IPS-18c (cell line): ENCODE measurements at regions not wholly inside any gene's neighbourhood (a gene's known extent, or its start where the extent isn't known, plus 50 kb on each side); places are given as distances from the start of the nearest gene placed in this dataset.
A peak's percentile ranks its signal among the peaks of the same experiment; 100 is the strongest.
"Not testable (repeated sequence)": the region's sequence is repeated elsewhere in the genome, so short reads cannot be mapped to it uniquely, and the experiment has no call there.

Experiments
- H3K4me3 ChIP-seq: 2 replicates; pipeline ENCODE4 v1.7.0; 2013; ENCODE audit warnings: low read depth, mild to moderate bottlenecking, low read length, moderate library complexity; ENCODE audit not compliant: insufficient read depth
- H3K9me3 ChIP-seq: one replicate; pipeline ENCODE4 v1.6.1; 2013; ENCODE audit warnings: mild to moderate bottlenecking, low read length, moderate library complexity; ENCODE audit not compliant: control insufficient read depth, insufficient read depth

- not testable (repeated sequence) for H3K9me3 ChIP-seq, H3K4me3 ChIP-seq
Measured at GRCh38 chr16:21487956-21488355, 111.4 kb upstream of the METTL9 start.

- not testable (repeated sequence) for H3K9me3 ChIP-seq, H3K4me3 ChIP-seq
Measured at GRCh38 chr16:21499046-21499445, 100.3 kb upstream of the METTL9 start.

GRCh38 chr16:21501223-21501868, 98.0 kb upstream of the METTL9 start:
- not testable (repeated sequence) for H3K9me3 ChIP-seq
- H3K4me3 ChIP-seq = peak overlapping the region; percentile 91; the same call in 1 of the 2 replicates

- peak overlapping the region; percentile 91 for H3K4me3 ChIP-seq
Measured at GRCh38 chr16:21501869-21502667, 97.3 kb upstream of the METTL9 start.

GRCh38 chr16:21503574-21503920, 95.8 kb upstream of the METTL9 start:
- H3K4me3 ChIP-seq = not testable (repeated sequence)

More at GRCh38 chr16:21501869-21502667, 97.3 kb upstream of the METTL9 start:
- H3K9me3 ChIP-seq = no peaks in the 10 kb centered on the region

GRCh38 chr16:21503941-21504832, 95.2 kb upstream of the METTL9 start:
- not testable (repeated sequence) for H3K9me3 ChIP-seq, H3K4me3 ChIP-seq

More at GRCh38 chr16:21503574-21503920, 95.8 kb upstream of the METTL9 start:
- not testable (repeated sequence) for H3K9me3 ChIP-seq

- H3K9me3 ChIP-seq, H3K4me3 ChIP-seq: not testable (repeated sequence)
Measured at GRCh38 chr16:21505751-21506520, 93.4 kb upstream of the METTL9 start.

- H3K4me3 ChIP-seq = not testable (repeated sequence)
Measured at GRCh38 chr16:21506857-21507456, 92.4 kb upstream of the METTL9 start.

GRCh38 chr16:21507631-21508305, 91.6 kb upstream of the METTL9 start:
- not testable (repeated sequence) for H3K4me3 ChIP-seq, H3K9me3 ChIP-seq

More at GRCh38 chr16:21506857-21507456, 92.4 kb upstream of the METTL9 start:
- not testable (repeated sequence) for H3K9me3 ChIP-seq

- H3K9me3 ChIP-seq, H3K4me3 ChIP-seq: not testable (repeated sequence)
Measured at GRCh38 chr16:21508661-21509436, 90.5 kb upstream of the METTL9 start.

GRCh38 chr16:21509437-21510086, 89.8 kb upstream of the METTL9 start:
- H3K4me3 ChIP-seq, H3K9me3 ChIP-seq: not testable (repeated sequence)

GRCh38 chr16:21510869-21511255, 88.5 kb upstream of the METTL9 start:
- not testable (repeated sequence) for H3K9me3 ChIP-seq, H3K4me3 ChIP-seq

GRCh38 chr16:21511315-21512210, 87.8 kb upstream of the METTL9 start:
- H3K9me3 ChIP-seq, H3K4me3 ChIP-seq: not testable (repeated sequence)
